Endothelial cell of umbilical vein (primary cell): ENCODE measurements at regions not wholly inside any gene's neighbourhood (a gene's known extent, or its start where the extent isn't known, plus 50 kb on each side); places are given as distances from the start of the nearest gene placed in this dataset.

Experiments
- BruUV-seq: library from RNA; stranded (reverse); fragments of 400-500 nt; replicated peaks from 2 replicates; lab custom pipeline; 2021; lab: Mats Ljungman, UMichigan
- CTCF ChIA-PET: fragments of 300-600, 350-600 bp; sonication (Branson Sonifier 250); formaldehyde crosslinking; loops from one replicate; lab custom pipeline; 2021; ENCODE audit warnings: antibody characterized with exemption, inconsistent platforms; lab: Charles Lee
- POLR2A ChIA-PET: fragments of 300-600, 350-600 bp; sonication (Branson Sonifier 250); formaldehyde crosslinking; loops from one replicate; lab custom pipeline; 2021; ENCODE audit warnings: antibody characterized with exemption, inconsistent platforms; lab: Charles Lee
- DNase-seq: peaks from one replicate; pipeline ENCODE4 v3.0.0-alpha.2; 2011; ENCODE audit warnings: low read depth, low spot score
- FAIRE-seq: peaks from 2 replicates; lab custom pipeline; 2011; peaks lifted over from hg19 to GRCh38; lab: Jason Lieb, UNC
- H2AFZ ChIP-seq: 2 replicates; pipeline ENCODE4 v1.6.0; 2012; ENCODE audit warnings: low read depth, low read length, control low read depth, inconsistent platforms
- H3K27ac ChIP-seq: 2 replicates; pipeline ENCODE4 v1.5.1; 2011; ENCODE audit warnings: low read depth, mild to moderate bottlenecking, control low read depth, low read length, moderate library complexity; ENCODE audit not compliant: insufficient read depth
- H3K27me3 ChIP-seq, 2 experiments: 2 replicates each; pipeline versions ENCODE4 v1.6.0 to v1.6.1; 2011; ENCODE audit warnings: low read length in 2 of 2, mixed read lengths in 1 of 2; ENCODE audit not compliant: control insufficient read depth in 2 of 2, insufficient read depth in 2 of 2
- H3K36me3 ChIP-seq, 2 experiments: 2 replicates in 1 of 2; 3 replicates in 1 of 2; pipeline ENCODE4 v1.5.1; 2011; ENCODE audit warnings: low read length in 2 of 2, mild to moderate bottlenecking in 1 of 2, moderate library complexity in 1 of 2; ENCODE audit not compliant: control insufficient read depth in 2 of 2, insufficient read depth in 2 of 2; ENCODE audit errors: extremely low read depth in 1 of 2
- H3K4me1 ChIP-seq: 3 replicates; pipeline ENCODE4 v1.5.1; 2011; ENCODE audit warnings: mild to moderate bottlenecking, low read length; ENCODE audit not compliant: control insufficient read depth, insufficient read depth; ENCODE audit errors: extremely low read depth
- H3K4me2 ChIP-seq: 2 replicates; pipeline ENCODE4 v1.6.1; 2011; ENCODE audit warnings: low read length, control low read depth, mixed read lengths; ENCODE audit not compliant: insufficient read depth
- H3K4me3 ChIP-seq, 3 experiments: fragments of 200-600 bp in 1 of 3; sonication (generic), shearing (Covaris generic) in 1 of 3; replicated peaks in 1 of 3; 2 replicates each; pipeline ENCODE4 v1.5.1; 2011 to 2016; ENCODE audit warnings: control low read depth in 3 of 3, low read length in 3 of 3, mild to moderate bottlenecking in 2 of 3, inconsistent platforms in 1 of 3, low read depth in 1 of 3, moderate library complexity in 1 of 3; ENCODE audit not compliant: insufficient read depth in 1 of 3
- H3K79me2 ChIP-seq: 2 replicates; pipeline ENCODE4 v1.6.0; 2012; ENCODE audit warnings: low read length, inconsistent platforms; ENCODE audit not compliant: control insufficient read depth, insufficient read depth
- H3K9ac ChIP-seq: replicated peaks from 2 replicates; pipeline ENCODE3; 2011; ENCODE audit warnings: low read length, control low read depth; ENCODE audit not compliant: insufficient read depth; ENCODE audit errors: extremely low read depth
- H3K9me1 ChIP-seq: replicated peaks from 3 replicates; pipeline ENCODE4 v1.6.0; 2011; ENCODE audit warnings: mild to moderate bottlenecking, low read length; ENCODE audit not compliant: control insufficient read depth, insufficient read depth; ENCODE audit errors: extremely low read depth
- H3K9me3 ChIP-seq: replicated peaks from 2 replicates; pipeline ENCODE4 v1.5.1; 2012; ENCODE audit warnings: low read length, inconsistent platforms; ENCODE audit not compliant: control insufficient read depth, insufficient read depth
- H4K20me1 ChIP-seq: replicated peaks from 2 replicates; pipeline ENCODE3; 2011; ENCODE audit warnings: mild to moderate bottlenecking, low read length; ENCODE audit not compliant: control insufficient read depth, insufficient read depth; ENCODE audit errors: extremely low read depth
- CTCF ChIP-seq, 2 donors: IDR thresholded peaks; 1 replicate in 1 of 2; 2 replicates in 1 of 2; pipeline ENCODE4 v1.5.1; 2011; ENCODE audit warnings: low read length in 2 of 2, mild to moderate bottlenecking in 2 of 2, moderate library complexity in 2 of 2, control low read depth in 1 of 2, inconsistent platforms in 1 of 2, low read depth in 1 of 2; ENCODE audit not compliant: insufficient read depth in 1 of 2; ENCODE audit errors: extremely low read depth in 1 of 2
- EZH2 ChIP-seq: IDR thresholded peaks from 2 replicates; pipeline ENCODE4 v1.6.1; 2012; ENCODE audit warnings: borderline replicate concordance, low read depth, mild to moderate bottlenecking, moderate library complexity, low read length, inconsistent platforms; ENCODE audit not compliant: severe bottlenecking
- FOS ChIP-seq: IDR thresholded peaks from 2 replicates; pipeline ENCODE4 v1.6.1; 2011; ENCODE audit warnings: mild to moderate bottlenecking, low read length, moderate library complexity, borderline replicate concordance; ENCODE audit not compliant: insufficient read depth
- GATA2 ChIP-seq: IDR thresholded peaks from 2 replicates; pipeline ENCODE4 v1.7.0; 2011; ENCODE audit warnings: low read depth, mild to moderate bottlenecking, moderate library complexity, mixed read lengths, low read length; ENCODE audit not compliant: insufficient read length, insufficient read depth
- JUN ChIP-seq: IDR thresholded peaks from 2 replicates; pipeline ENCODE4 v1.6.1; 2011; ENCODE audit warnings: borderline replicate concordance, low read depth; ENCODE audit not compliant: insufficient read length, insufficient read depth
- MAX ChIP-seq: IDR thresholded peaks from 2 replicates; pipeline ENCODE4 v1.6.1; 2011; ENCODE audit not compliant: insufficient read depth, insufficient read length
- MYC ChIP-seq: IDR thresholded peaks from one replicate; pipeline ENCODE4 v1.6.1; 2011; ENCODE audit warnings: mild to moderate bottlenecking, low read depth, low read length
- POLR2A ChIP-seq: IDR thresholded peaks from 2 replicates; pipeline ENCODE4 v1.6.1; 2012; ENCODE audit warnings: low read depth, mild to moderate bottlenecking, control low read depth, low read length
- POLR2AphosphoS5 ChIP-seq: IDR thresholded peaks from 2 replicates; pipeline ENCODE4 v1.6.1; 2012; ENCODE audit warnings: low read depth, mild to moderate bottlenecking, control low read depth, low read length, moderate library complexity; ENCODE audit not compliant: insufficient read depth
- dilution Hi-C: fragments of 300-500 bp; cut with MboI; formaldehyde crosslinking; loops from one replicate; pipeline ENCODE4 v1.15.0; 2019; ENCODE audit warnings: low sequenced_read_pairs; ENCODE audit not compliant: extremely low pct_ligation_motif_present
- intact Hi-C: fragments of 100-400 bp; cut with micrococcal nuclease; formaldehyde crosslinking; loops from one replicate; pipeline ENCODE4 v1.10.0; 2022

- no peak overlapping the region for H3K4me2 ChIP-seq
- ChIA-PET CTCF (no interaction called here), POLR2A (no interaction called here)
- no peak overlapping the region for H3K4me3 ChIP-seq
- no peak overlapping the region for H2AFZ ChIP-seq
- no peaks in the 10 kb centered on the region for H3K36me3 ChIP-seq
- H3K9me1 ChIP-seq = no peaks in the 10 kb centered on the region
- no peak for DNase-seq
- no TSS peak for BruUV-seq
- intact Hi-C loops = no loop called here
- TF ChIP-seq FOS = no peak
- no peak for TF ChIP-seq JUN
- no peak for TF ChIP-seq CTCF (IDR thresholded peaks at IDR 0.05; ENCODE audit: extremely low read depth in 1 of 2, insufficient read depth in 1 of 2, low read depth in 1 of 2, low read length in 2 of 2)
- no peak for TF ChIP-seq MAX
- no peak for TF ChIP-seq POLR2A
- no peak for TF ChIP-seq EZH2
- no peak for TF ChIP-seq POLR2AphosphoS5
- no peak for TF ChIP-seq MYC
- TF ChIP-seq GATA2 = no peak
- H3K27ac ChIP-seq = no peak overlapping the region
- no peak for FAIRE-seq
- peaks cover 0 to 2% of the 10 kb centered on the region in 2 experiments for H3K27me3 ChIP-seq
- dilution Hi-C loops = no loop called here
- no peaks in the 10 kb centered on the region for H3K9me3 ChIP-seq
- no peaks in the 10 kb centered on the region for H3K4me1 ChIP-seq
- no peak overlapping the region for H3K9ac ChIP-seq
- no peaks in the 10 kb centered on the region for H3K79me2 ChIP-seq
- H4K20me1 ChIP-seq = no peaks in the 10 kb centered on the region
These were observed 254.3 kb downstream of the ZNF621 start for GRCh38 chr3:40779039-40779438.
